GM20431 (cell line): ENCODE measurements at regions not wholly inside any gene's neighbourhood (a gene's known extent, or its start where the extent isn't known, plus 50 kb on each side); places are given as distances from the start of the nearest gene placed in this dataset.
"Not testable (repeated sequence)": the region's sequence is repeated elsewhere in the genome, so short reads cannot be mapped to it uniquely, and the experiment has no call there.

ENCODE experiments used
- in situ Hi-C: fragments of 300-500 bp; cut with MseI, MboI; formaldehyde crosslinking; loops from one replicate; pipeline ENCODE4 v1.15.0; 2020; ENCODE audit warnings: low sequenced_read_pairs; ENCODE audit not compliant: unreplicated experiment

DNA sequence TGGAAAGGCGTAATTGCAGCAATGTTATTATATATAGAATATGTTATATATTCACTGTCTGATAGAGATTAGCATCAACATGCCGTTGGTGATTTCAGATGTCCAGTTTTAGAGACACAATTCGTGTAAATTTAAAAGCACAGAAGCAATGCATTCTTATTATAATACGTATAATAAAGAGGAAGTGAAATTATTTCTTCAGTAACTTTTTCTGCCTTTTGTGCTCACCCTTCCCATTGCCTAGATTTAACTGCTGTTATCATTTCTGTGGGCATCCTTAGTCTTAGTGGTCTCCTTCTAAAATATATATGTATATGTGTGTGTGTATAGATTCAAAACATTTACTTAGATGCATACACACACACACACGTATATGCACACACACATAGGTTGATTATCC, 592.5 kb upstream of the GOLIM4 start:
- in situ Hi-C loops, result no loop called here

DNA sequence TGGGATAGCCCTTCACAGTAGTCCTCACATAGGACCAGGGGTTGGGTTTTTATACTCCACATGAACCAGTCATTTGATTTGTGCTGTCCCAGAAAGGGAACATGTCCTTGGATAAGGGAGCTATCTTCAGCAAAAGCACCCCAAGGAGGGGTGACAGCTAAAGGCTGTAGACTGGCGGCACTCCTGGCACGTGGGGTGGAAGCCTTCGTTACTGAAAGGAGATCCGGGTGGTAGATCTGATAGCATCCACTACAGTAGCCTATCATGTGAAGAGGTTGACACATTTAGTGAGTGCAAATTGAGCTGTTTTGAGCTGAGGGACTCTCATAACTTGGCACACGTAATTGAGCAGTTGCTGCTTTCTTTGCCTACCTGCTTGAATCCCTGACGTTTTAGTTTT, 588.8 kb upstream of the GOLIM4 start:
- in situ Hi-C loops, result no loop called here

DNA sequence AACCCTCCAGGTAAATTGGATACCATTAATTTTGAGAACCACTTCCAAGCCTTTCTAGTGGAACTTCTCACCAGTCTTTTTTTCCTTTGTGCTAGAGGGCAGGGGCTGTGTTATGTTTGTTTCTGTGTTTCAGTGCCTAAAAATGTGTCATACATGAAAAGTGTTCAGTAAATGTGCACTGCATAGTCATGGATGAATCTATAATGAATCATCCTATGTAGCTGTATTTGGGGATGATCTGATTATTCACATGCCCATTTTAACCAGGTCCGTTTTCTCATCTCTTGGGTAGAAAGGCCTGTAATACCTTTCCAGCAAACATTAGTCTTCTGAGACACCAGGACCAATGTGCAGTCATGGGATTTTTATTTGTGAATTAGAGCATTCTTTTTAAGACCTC, 583.0 kb upstream of the GOLIM4 start:
- in situ Hi-C loops, result no loop called here

- in situ Hi-C loops, result no loop called here
Observed at GRCh38 chr3:168671091-168671490, 575.4 kb upstream of the GOLIM4 start.

GRCh38 chr3:168660879-168661657, 565.3 kb upstream of the GOLIM4 start:
- in situ Hi-C loops, result not testable (repeated sequence)

DNA sequence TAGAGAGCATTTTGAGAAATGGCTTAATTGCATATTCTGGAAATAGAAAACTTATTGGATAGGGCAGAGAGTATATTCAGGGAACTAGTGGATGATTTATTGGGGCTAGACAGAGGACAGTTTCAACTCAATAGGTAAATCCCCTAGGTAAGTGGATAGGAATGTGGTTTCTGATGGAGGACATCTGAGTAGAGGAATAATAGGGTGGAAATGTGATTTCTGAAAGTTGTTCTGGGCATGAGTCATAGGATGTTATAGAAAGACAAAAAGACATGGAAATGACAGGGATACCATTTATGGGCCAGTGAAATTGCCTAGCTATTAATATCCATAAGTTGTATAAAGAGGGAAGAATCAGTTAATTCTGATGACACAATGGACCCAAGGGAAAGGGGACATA, 563.3 kb upstream of the GOLIM4 start:
- in situ Hi-C loops, result no loop called here

GRCh38 chr3:168655611-168656010, 559.9 kb upstream of the GOLIM4 start:
- in situ Hi-C loops, result no loop called here

DNA sequence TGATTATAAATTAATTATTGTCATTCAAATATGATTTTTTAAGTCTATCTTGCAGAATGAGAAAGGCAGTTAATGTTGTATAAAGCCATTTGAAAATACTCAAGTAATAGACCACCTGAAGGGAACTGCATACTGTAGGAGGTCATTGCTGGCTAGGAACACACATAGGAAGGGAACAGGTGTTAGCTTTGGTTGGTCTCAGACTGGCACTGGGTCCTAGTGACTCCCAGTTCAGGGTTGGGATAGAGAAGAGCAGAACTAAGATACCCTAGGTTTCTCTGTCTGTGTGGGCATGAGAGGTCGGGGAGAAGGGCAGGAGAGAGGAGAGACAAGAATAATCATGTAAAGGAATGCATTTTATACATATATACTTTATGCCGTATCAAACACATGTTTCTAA, 559.0 kb upstream of the GOLIM4 start:
- in situ Hi-C loops, result no loop called here

GRCh38 chr3:168653255-168653654, 557.5 kb upstream of the GOLIM4 start:
- in situ Hi-C loops, result no loop called here

DNA sequence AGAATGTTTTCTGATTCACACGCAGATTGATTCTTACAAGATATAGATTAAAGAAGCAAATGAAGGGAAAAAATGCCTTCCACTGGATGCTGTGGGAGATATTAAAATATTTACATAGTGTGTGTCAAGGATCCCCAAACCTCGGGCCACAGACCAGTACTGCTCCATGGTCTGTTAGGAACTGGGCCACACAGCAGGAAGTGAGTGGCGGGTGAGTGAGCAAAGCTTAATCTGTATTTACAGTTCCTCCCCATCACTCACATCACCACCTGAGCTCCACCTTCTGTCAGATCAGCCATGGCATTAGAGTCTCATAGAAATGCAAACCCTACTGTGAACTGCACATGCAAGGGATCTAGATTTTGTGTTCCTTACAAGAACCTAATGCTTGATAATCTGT, 552.6 kb upstream of the GOLIM4 start:
- in situ Hi-C loops, result no loop called here

GRCh38 chr3:168647582-168647981, 551.9 kb upstream of the GOLIM4 start:
- in situ Hi-C loops, result no loop called here

GRCh38 chr3:168645180-168645579, 549.5 kb upstream of the GOLIM4 start:
- in situ Hi-C loops, result no loop called here

GRCh38 chr3:168628549-168628948, 532.8 kb upstream of the GOLIM4 start:
- in situ Hi-C loops, result no loop called here

GRCh38 chr3:168625477-168625876, 529.8 kb upstream of the GOLIM4 start:
- in situ Hi-C loops, result no loop called here

DNA sequence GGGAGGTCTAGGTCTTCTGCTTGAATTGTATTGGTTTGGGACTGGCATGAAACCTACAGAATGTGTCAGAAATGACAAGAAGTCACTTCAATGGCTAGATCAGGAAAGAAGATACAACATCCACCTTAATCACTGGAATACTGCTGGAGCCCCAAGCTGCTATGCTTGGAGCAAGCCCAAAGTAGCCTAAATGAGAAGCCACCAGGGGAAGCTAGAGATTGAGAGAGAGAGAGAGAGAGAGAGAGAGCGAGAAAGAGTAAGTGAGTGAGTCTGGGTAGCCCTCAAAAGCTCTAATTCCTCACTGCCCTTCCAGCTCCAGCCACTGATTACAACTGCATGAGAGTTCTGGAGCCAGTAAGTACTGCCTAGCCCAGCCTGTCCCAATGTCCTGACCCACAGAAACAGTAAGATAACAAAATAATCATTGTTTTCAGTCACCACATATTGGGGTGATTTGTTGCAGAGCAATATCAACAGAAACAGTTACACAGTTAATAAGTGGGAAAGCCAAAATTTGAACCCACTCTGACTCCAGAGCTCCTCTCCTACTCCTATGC, 529.2 kb upstream of the GOLIM4 start:
- in situ Hi-C loops, result loop anchor here (25.0 kb wide), 2 partner anchors 113 to 413 kb away; no protein-coding TSS in a partner anchor

GRCh38 chr3:168624195-168624594, 528.5 kb upstream of the GOLIM4 start:
- in situ Hi-C loops, result loop anchor here (25.0 kb wide), 2 partner anchors 112 to 412 kb away; no protein-coding TSS in a partner anchor

DNA sequence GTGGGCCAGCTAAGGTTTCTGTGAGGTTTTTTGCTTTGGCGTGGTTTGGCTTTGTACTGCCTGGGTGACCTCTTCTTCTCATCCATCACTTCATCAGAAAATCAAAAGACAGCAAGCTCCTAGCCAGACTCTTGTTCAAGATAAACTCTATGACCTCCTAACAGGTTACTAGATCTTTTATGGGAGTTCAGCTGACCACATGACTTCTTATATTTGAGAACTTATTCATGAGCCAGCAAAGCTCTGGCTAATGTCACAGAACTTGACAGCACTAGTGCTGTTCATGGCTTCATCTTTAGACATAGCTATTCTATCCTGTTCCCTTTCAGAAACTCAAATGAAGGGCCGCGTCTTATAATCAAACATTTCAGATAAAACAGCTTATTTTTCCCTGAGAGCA, 527.1 kb upstream of the GOLIM4 start:
- in situ Hi-C loops, result loop anchor here (25.0 kb wide), 2 partner anchors 110 to 410 kb away; no protein-coding TSS in a partner anchor

- in situ Hi-C loops, result loop anchor here (25.0 kb wide), 2 partner anchors 109 to 409 kb away; no protein-coding TSS in a partner anchor
Observed at GRCh38 chr3:168620854-168621253, 525.1 kb upstream of the GOLIM4 start.

GRCh38 chr3:168618827-168619470, 523.2 kb upstream of the GOLIM4 start:
- in situ Hi-C loops, result loop anchor here (25.0 kb wide), 2 partner anchors 107 to 407 kb away; no protein-coding TSS in a partner anchor

GRCh38 chr3:168617658-168618057, 521.9 kb upstream of the GOLIM4 start:
- in situ Hi-C loops, result loop anchor here (25.0 kb wide), 2 partner anchors 105 to 405 kb away; no protein-coding TSS in a partner anchor

DNA sequence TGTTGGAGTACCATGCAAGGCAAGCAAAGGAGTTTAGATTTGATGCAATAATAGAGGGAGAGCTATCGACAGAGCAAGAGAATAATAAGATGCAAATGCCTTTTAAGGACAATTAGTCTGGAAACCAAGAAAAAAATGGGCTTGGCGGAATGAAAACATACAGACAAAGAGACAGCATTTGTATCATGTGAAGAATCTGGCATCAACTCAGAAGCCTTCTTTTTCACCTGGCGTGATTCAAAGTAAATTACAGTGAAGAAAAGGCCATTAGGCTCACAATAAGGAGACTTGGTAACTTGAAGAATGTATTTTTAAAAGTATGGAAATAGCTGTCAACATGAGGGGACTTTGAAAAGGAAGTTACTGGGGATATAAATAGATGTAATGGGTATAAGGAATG, 521.2 kb upstream of the GOLIM4 start:
- in situ Hi-C loops, result loop anchor here (25.0 kb wide), 2 partner anchors 105 to 405 kb away; no protein-coding TSS in a partner anchor
